ENCODE measurements at regions not wholly inside any gene's neighbourhood (a gene's known extent, or its start where the extent isn't known, plus 50 kb on each side); places are given as distances from the start of the nearest gene placed in this dataset.

- no peak for TF ChIP-seq CTCF (conservative IDR thresholded peaks at IDR 0.05; ENCODE audit: low read depth, low read length)
- TF ChIP-seq EZH2 (IDR thresholded peaks at IDR 0.05; ENCODE audit: low read length, unreplicated experiment): no peak
- TF ChIP-seq EZH2phosphoT487 (IDR thresholded peaks at IDR 0.05; ENCODE audit: borderline replicate concordance, low read length): no peak
Observed at GRCh38 chrX:774536-774935, 143.9 kb downstream of the SHOX start.

Data from PC-3 (cell line).